ENCODE measurements at regions not wholly inside any gene's neighbourhood (a gene's known extent, or its start where the extent isn't known, plus 50 kb on each side); places are given as distances from the start of the nearest gene placed in this dataset.
"Not testable (repeated sequence)": the region's sequence is repeated elsewhere in the genome, so short reads cannot be mapped to it uniquely, and the experiment has no call there.

DNA sequence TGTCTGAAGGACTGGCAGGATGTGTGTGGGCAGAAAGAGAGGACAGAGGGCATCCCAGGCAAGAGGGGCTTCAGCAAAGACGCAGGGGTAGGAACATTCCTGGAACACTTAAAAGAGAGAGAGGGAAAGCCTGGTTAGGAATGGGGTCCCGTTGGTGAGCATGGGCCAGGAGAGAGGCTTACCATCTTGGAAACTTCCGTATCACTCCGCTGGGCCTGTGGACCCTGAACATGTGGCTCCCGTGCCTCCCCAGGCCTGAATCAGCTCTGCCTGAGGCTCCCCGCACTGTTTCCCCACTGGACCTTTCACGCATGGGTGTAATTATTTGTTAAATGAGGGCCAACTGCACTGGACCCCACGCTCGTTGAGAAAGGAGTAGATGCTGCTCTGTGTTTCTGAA lies 191.1 kb upstream of the GLI2 start:
- Histone ChIP-seq H3K27ac (ENCODE audit: low read depth in 1 of 2, low read length in 2 of 2) (no peak overlapping the region), H3K36me3 (ENCODE audit: insufficient read depth, low read length) (no peaks in the 10 kb centered on the region), H3K4me1 (ENCODE audit: insufficient read depth, low read length) (no peaks in the 10 kb centered on the region), H3K9me3 (ENCODE audit: control insufficient read depth in 1 of 2, insufficient read depth in 1 of 2, low read length in 2 of 2) (no peaks in the 10 kb centered on the region), H3K4me3 (ENCODE audit: low read length) (no peak overlapping the region), H3K27me3 (ENCODE audit: control insufficient read depth in 1 of 2, insufficient read depth in 2 of 2, low read length in 2 of 2) (no peaks in the 10 kb centered on the region)
- Mint-ChIP-seq H3K27me3 (peaks cover 6% of the 10 kb centered on the region), H3K4me3 (no peak overlapping the region), H3K4me1 (ENCODE audit: low read depth) (no peaks in the 10 kb centered on the region), H3K9me3 (no peaks in the 10 kb centered on the region), H3K27ac (no peak overlapping the region), H3K36me3 (ENCODE audit: low read depth) (no peaks in the 10 kb centered on the region)
- no peak for ATAC-seq (ENCODE audit: poor library complexity)
- no peak for DNase-seq
- intact Hi-C loops (cut with DNase I, micrococcal nuclease), result no loop called here
- TF ChIP-seq, protein P1, sequence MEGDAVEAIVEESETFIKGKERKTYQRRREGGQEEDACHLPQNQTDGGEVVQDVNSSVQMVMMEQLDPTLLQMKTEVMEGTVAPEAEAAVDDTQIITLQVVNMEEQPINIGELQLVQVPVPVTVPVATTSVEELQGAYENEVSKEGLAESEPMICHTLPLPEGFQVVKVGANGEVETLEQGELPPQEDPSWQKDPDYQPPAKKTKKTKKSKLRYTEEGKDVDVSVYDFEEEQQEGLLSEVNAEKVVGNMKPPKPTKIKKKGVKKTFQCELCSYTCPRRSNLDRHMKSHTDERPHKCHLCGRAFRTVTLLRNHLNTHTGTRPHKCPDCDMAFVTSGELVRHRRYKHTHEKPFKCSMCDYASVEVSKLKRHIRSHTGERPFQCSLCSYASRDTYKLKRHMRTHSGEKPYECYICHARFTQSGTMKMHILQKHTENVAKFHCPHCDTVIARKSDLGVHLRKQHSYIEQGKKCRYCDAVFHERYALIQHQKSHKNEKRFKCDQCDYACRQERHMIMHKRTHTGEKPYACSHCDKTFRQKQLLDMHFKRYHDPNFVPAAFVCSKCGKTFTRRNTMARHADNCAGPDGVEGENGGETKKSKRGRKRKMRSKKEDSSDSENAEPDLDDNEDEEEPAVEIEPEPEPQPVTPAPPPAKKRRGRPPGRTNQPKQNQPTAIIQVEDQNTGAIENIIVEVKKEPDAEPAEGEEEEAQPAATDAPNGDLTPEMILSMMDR (IDR thresholded peaks at IDR 0.05), result no peak
- CTCF ChIA-PET, result no interaction called here
- POLR2A ChIA-PET, result no interaction called here

DNA sequence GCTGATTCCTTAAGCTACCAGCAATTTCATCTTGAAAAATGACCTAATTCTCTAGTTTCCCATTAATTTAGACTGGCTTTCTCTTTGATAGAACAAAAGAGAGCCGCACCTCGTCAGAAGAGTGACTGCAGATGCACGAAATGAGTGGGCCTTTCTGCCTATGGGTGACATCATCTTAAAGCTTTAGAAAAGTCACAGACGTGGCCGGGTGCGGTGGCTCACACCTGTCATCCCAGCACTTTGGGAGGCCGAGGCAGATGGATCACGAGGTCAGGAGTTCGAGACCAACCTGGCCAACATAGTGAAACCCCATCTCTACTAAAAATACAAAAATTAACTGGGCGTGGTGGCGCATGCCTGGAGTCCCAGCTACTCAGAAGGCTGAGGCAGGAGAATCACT lies 190.7 kb upstream of the GLI2 start:
- ATAC-seq (ENCODE audit: poor library complexity); H3K4me3 Mint-ChIP-seq; H3K36me3 Mint-ChIP-seq (ENCODE audit: low read depth); CTCF ChIA-PET; H3K9me3 Mint-ChIP-seq; POLR2A ChIA-PET; H3K4me1 Mint-ChIP-seq (ENCODE audit: low read depth); DNase-seq; H3K27ac Mint-ChIP-seq; H3K4me3 ChIP-seq (ENCODE audit: low read length); H3K27ac ChIP-seq (ENCODE audit: low read depth in 1 of 2, low read length in 2 of 2); intact Hi-C loops (cut with DNase I, micrococcal nuclease); H3K27me3 Mint-ChIP-seq; H3K27me3 ChIP-seq (ENCODE audit: control insufficient read depth in 1 of 2, insufficient read depth in 2 of 2, low read length in 2 of 2); H3K36me3 ChIP-seq (ENCODE audit: insufficient read depth, low read length); H3K9me3 ChIP-seq (ENCODE audit: control insufficient read depth in 1 of 2, insufficient read depth in 1 of 2, low read length in 2 of 2); H3K4me1 ChIP-seq (ENCODE audit: insufficient read depth, low read length): not testable (repeated sequence)

DNA sequence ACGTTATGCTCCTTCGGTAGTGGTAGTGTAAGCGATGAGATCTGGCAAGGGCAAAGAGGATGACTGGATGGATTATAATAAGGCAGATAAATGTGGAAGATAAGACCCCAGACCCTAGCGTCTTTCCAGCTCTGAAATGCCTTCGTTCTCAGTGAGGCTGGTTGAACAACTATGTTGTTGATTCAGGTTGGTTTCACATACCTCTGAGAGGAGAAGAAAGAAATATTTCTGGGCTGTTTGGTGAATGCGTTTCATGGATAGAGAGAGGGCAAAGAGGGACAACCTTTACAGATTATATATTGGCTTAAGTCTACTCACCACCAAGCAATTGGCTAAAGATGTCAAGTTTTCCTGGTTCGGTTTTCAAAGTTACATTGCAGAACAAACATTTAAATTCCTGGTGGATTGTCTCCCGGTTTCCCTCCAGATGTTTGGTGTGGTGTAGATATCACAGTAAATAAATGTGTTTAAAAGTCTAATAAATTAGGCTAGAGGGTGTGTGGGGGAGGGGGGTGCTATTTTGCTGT lies 190.1 kb upstream of the GLI2 start:
- CTCF ChIA-PET, result no interaction called here
- H3K4me1 ChIP-seq (ENCODE audit: insufficient read depth, low read length), result no peaks in the 10 kb centered on the region
- H3K36me3 Mint-ChIP-seq (ENCODE audit: low read depth), result no peaks in the 10 kb centered on the region
- no peak for ATAC-seq (ENCODE audit: poor library complexity)
- H3K36me3 ChIP-seq (ENCODE audit: insufficient read depth, low read length), result no peaks in the 10 kb centered on the region
- H3K9me3 Mint-ChIP-seq, result no peaks in the 10 kb centered on the region
- intact Hi-C loops (cut with DNase I, micrococcal nuclease), result no loop called here
- H3K9me3 ChIP-seq (ENCODE audit: control insufficient read depth in 1 of 2, insufficient read depth in 1 of 2, low read length in 2 of 2), result no peaks in the 10 kb centered on the region
- H3K4me3 ChIP-seq (ENCODE audit: low read length), result no peak overlapping the region
- no peak overlapping the region for H3K4me3 Mint-ChIP-seq
- TF ChIP-seq, protein P1 (IDR thresholded peaks at IDR 0.05), result no peak
- no peak overlapping the region for H3K27ac ChIP-seq (ENCODE audit: low read depth in 1 of 2, low read length in 2 of 2)
- DNase-seq, result no peak
- H3K27me3 Mint-ChIP-seq, result peaks cover 6% of the 10 kb centered on the region
- POLR2A ChIA-PET, result no interaction called here
- H3K27ac Mint-ChIP-seq, result no peak overlapping the region
- no peaks in the 10 kb centered on the region for H3K4me1 Mint-ChIP-seq (ENCODE audit: low read depth)
- H3K27me3 ChIP-seq (ENCODE audit: control insufficient read depth in 1 of 2, insufficient read depth in 2 of 2, low read length in 2 of 2), result no peaks in the 10 kb centered on the region

DNA sequence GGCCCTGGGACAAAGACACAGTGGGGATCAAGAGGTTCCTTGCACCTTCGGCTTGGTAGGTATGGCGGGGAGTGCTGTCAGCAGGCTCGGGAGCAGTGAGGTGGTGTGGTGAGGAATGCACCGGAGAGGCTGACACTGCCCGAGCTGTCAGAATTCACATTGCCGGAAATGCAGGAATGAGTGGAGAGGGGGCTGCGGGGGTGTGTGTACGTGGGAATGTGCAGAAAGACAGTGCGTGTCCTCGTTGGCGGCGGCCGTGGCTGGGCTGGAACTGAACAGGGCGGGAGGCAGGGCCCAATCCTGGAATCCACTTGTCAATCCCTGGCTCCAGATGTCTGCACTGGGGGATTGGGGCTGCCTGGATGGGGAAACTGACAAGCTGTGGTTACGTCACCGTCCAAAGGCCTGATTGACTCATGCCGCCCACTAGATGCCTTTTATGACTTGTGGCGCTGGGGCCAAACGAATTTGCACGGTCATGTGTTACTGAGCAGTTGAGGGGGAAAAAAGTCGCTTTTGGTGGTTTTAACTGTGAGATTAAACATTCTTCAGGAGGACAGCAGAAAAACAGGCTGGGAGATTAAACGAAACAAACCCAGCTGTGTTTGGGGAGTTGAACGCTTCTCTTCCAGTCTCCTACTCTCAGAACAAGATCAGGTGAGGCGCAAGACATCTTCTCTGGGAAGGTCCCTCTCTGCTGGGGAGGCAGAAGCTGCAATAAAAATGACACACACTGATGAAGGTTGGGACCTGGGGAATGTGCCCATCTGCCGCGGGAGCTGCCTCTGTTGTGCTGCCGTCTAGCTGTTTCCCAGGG lies 189.4 kb upstream of the GLI2 start:
- Mint-ChIP-seq H3K36me3 (ENCODE audit: low read depth) (no peaks in the 10 kb centered on the region), H3K4me1 (ENCODE audit: low read depth) (no peaks in the 10 kb centered on the region), H3K27me3 (peaks cover 6% of the 10 kb centered on the region), H3K27ac (no peak overlapping the region), H3K4me3 (no peak overlapping the region), H3K9me3 (no peaks in the 10 kb centered on the region)
- H3K4me1 ChIP-seq (ENCODE audit: insufficient read depth, low read length), result no peaks in the 10 kb centered on the region
- no peak overlapping the region for H3K4me3 ChIP-seq (ENCODE audit: low read length)
- CTCF ChIA-PET, result no interaction called here
- no peaks in the 10 kb centered on the region for H3K36me3 ChIP-seq (ENCODE audit: insufficient read depth, low read length)
- H3K27ac ChIP-seq (ENCODE audit: low read depth in 1 of 2, low read length in 2 of 2), result no peak overlapping the region
- TF ChIP-seq, protein P1 (IDR thresholded peaks at IDR 0.05), result no peak
- ATAC-seq (ENCODE audit: poor library complexity) (no peak), DNase-seq (no peak)
- H3K9me3 ChIP-seq (ENCODE audit: control insufficient read depth in 1 of 2, insufficient read depth in 1 of 2, low read length in 2 of 2), result no peaks in the 10 kb centered on the region
- POLR2A ChIA-PET, result no interaction called here
- no peaks in the 10 kb centered on the region for H3K27me3 ChIP-seq (ENCODE audit: control insufficient read depth in 1 of 2, insufficient read depth in 2 of 2, low read length in 2 of 2)
- intact Hi-C loops (cut with DNase I, micrococcal nuclease), result no loop called here
